ENCODE measurements at regions not wholly inside any gene's neighbourhood (a gene's known extent, or its start where the extent isn't known, plus 50 kb on each side); places are given as distances from the start of the nearest gene placed in this dataset.

GRCh38 chr18:47758000-47758399 lies 172.5 kb downstream of the SMAD2 start:
- in situ Hi-C loops (cut with MboI; ENCODE audit: low pct_unique_long_range_greater_than_20kb, low sequenced_read_pairs) = no loop called here
- DNase-seq = peak; percentile 51

GRCh38 chr18:47756364-47757016 lies 174.0 kb downstream of the SMAD2 start:
- in situ Hi-C loops (cut with MboI; ENCODE audit: low pct_unique_long_range_greater_than_20kb, low sequenced_read_pairs) = no loop called here
- DNase-seq = peak; percentile 58

- in situ Hi-C loops (cut with MboI; ENCODE audit: low pct_unique_long_range_greater_than_20kb, low sequenced_read_pairs) = no loop called here
- no peak for DNase-seq
These were observed 175.4 kb downstream of the SMAD2 start for GRCh38 chr18:47755102-47755456.

GRCh38 chr18:47754311-47755101 lies 176.0 kb downstream of the SMAD2 start:
- peak; percentile 61 for DNase-seq
- in situ Hi-C loops (cut with MboI; ENCODE audit: low pct_unique_long_range_greater_than_20kb, low sequenced_read_pairs) = no loop called here

GRCh38 chr18:47752796-47753645 lies 177.4 kb downstream of the SMAD2 start:
- no peak for DNase-seq
- in situ Hi-C loops (cut with MboI; ENCODE audit: low pct_unique_long_range_greater_than_20kb, low sequenced_read_pairs) = no loop called here

GRCh38 chr18:47750889-47751423 lies 179.5 kb downstream of the SMAD2 start:
- in situ Hi-C loops (cut with MboI; ENCODE audit: low pct_unique_long_range_greater_than_20kb, low sequenced_read_pairs) = no loop called here

GRCh38 chr18:47749600-47749973 lies 180.9 kb downstream of the SMAD2 start:
- no peak for DNase-seq
- in situ Hi-C loops (cut with MboI; ENCODE audit: low pct_unique_long_range_greater_than_20kb, low sequenced_read_pairs) = loop anchor here (25.0 kb wide), 1 partner anchor 537 kb away; no protein-coding TSS in a partner anchor

More at GRCh38 chr18:47750889-47751423, 179.5 kb downstream of the SMAD2 start:
- DNase-seq = no peak

- in situ Hi-C loops (cut with MboI; ENCODE audit: low pct_unique_long_range_greater_than_20kb, low sequenced_read_pairs) = loop anchor here (25.0 kb wide), 1 partner anchor 537 kb away; no protein-coding TSS in a partner anchor
These were observed 181.4 kb downstream of the SMAD2 start for GRCh38 chr18:47748847-47749599.

GRCh38 chr18:47748093-47748796 lies 182.2 kb downstream of the SMAD2 start:
- DNase-seq = no peak
- in situ Hi-C loops (cut with MboI; ENCODE audit: low pct_unique_long_range_greater_than_20kb, low sequenced_read_pairs) = loop anchor here (25.0 kb wide), 1 partner anchor 536 kb away; no protein-coding TSS in a partner anchor

More at GRCh38 chr18:47748847-47749599, 181.4 kb downstream of the SMAD2 start:
- DNase-seq = peak; percentile 79

- DNase-seq = no peak
- in situ Hi-C loops (cut with MboI; ENCODE audit: low pct_unique_long_range_greater_than_20kb, low sequenced_read_pairs) = loop anchor here (25.0 kb wide), 1 partner anchor 535 kb away; no protein-coding TSS in a partner anchor
These were observed 183.1 kb downstream of the SMAD2 start for GRCh38 chr18:47747260-47747795.

- DNase-seq = no peak
- in situ Hi-C loops (cut with MboI; ENCODE audit: low pct_unique_long_range_greater_than_20kb, low sequenced_read_pairs) = loop anchor here (25.0 kb wide), 1 partner anchor 534 kb away; no protein-coding TSS in a partner anchor
These were observed 183.8 kb downstream of the SMAD2 start for GRCh38 chr18:47746615-47747014.

GRCh38 chr18:47745227-47745626 lies 185.2 kb downstream of the SMAD2 start:
- DNase-seq = no peak
- in situ Hi-C loops (cut with MboI; ENCODE audit: low pct_unique_long_range_greater_than_20kb, low sequenced_read_pairs) = loop anchor here (25.0 kb wide), 1 partner anchor 533 kb away; no protein-coding TSS in a partner anchor

- in situ Hi-C loops (cut with MboI; ENCODE audit: low pct_unique_long_range_greater_than_20kb, low sequenced_read_pairs) = loop anchor here (25.0 kb wide), 1 partner anchor 526 kb away; no protein-coding TSS in a partner anchor
- no peak for DNase-seq
These were observed 192.5 kb downstream of the SMAD2 start for GRCh38 chr18:47737956-47738355.

GRCh38 chr18:47737198-47737830 lies 193.1 kb downstream of the SMAD2 start:
- in situ Hi-C loops (cut with MboI; ENCODE audit: low pct_unique_long_range_greater_than_20kb, low sequenced_read_pairs) = loop anchor here (25.0 kb wide), 1 partner anchor 525 kb away; no protein-coding TSS in a partner anchor
- DNase-seq = no peak

GRCh38 chr18:47736376-47737140 lies 193.9 kb downstream of the SMAD2 start:
- in situ Hi-C loops (cut with MboI; ENCODE audit: low pct_unique_long_range_greater_than_20kb, low sequenced_read_pairs) = loop anchor here (25.0 kb wide), 1 partner anchor 524 kb away; no protein-coding TSS in a partner anchor
- DNase-seq = no peak

GRCh38 chr18:47735041-47735702 lies 195.3 kb downstream of the SMAD2 start:
- no peak for DNase-seq
- in situ Hi-C loops (cut with MboI; ENCODE audit: low pct_unique_long_range_greater_than_20kb, low sequenced_read_pairs) = loop anchor here (25.0 kb wide), 1 partner anchor 523 kb away; no protein-coding TSS in a partner anchor

Measured in KBM-7 (cell line).